ENCODE measurements at regions not wholly inside any gene's neighbourhood (a gene's known extent, or its start where the extent isn't known, plus 50 kb on each side); places are given as distances from the start of the nearest gene placed in this dataset.

- DNase-seq (ENCODE audit: low read depth): no peak
- no peak overlapping the region for H3K4me3 ChIP-seq (ENCODE audit: low read depth, low read length)
Measured at GRCh38 chr5:124868676-124869075, 122.2 kb upstream of the ZNF608 start.

GRCh38 chr5:124869426-124870033 is 123.1 kb upstream of the ZNF608 start:
- H3K4me3 ChIP-seq (ENCODE audit: low read depth, low read length): no peak overlapping the region
- no peak for DNase-seq (ENCODE audit: low read depth)

GRCh38 chr5:124870070-124870469 is 123.6 kb upstream of the ZNF608 start:
- no peak overlapping the region for H3K4me3 ChIP-seq (ENCODE audit: low read depth, low read length)
- DNase-seq (ENCODE audit: low read depth): no peak

- no peak overlapping the region for H3K4me3 ChIP-seq (ENCODE audit: low read depth, low read length)
- no peak for DNase-seq (ENCODE audit: low read depth)
Measured at GRCh38 chr5:124871303-124871702, 124.9 kb upstream of the ZNF608 start.

- H3K4me3 ChIP-seq (ENCODE audit: low read depth, low read length): no peak overlapping the region
- DNase-seq (ENCODE audit: low read depth): no peak
Measured at GRCh38 chr5:124872086-124872485, 125.6 kb upstream of the ZNF608 start.

GRCh38 chr5:124872615-124873014 is 126.2 kb upstream of the ZNF608 start:
- no peak for DNase-seq (ENCODE audit: low read depth)
- no peak overlapping the region for H3K4me3 ChIP-seq (ENCODE audit: low read depth, low read length)

GRCh38 chr5:124873188-124873587 is 126.7 kb upstream of the ZNF608 start:
- H3K4me3 ChIP-seq (ENCODE audit: low read depth, low read length): no peak overlapping the region
- no peak for DNase-seq (ENCODE audit: low read depth)

GRCh38 chr5:124873713-124874112 is 127.3 kb upstream of the ZNF608 start:
- no peak for DNase-seq (ENCODE audit: low read depth)
- H3K4me3 ChIP-seq (ENCODE audit: low read depth, low read length): no peak overlapping the region

- no peak for DNase-seq (ENCODE audit: low read depth)
- no peak overlapping the region for H3K4me3 ChIP-seq (ENCODE audit: low read depth, low read length)
Measured at GRCh38 chr5:124876566-124876965, 130.1 kb upstream of the ZNF608 start.

- no peak for DNase-seq (ENCODE audit: low read depth)
- no peak overlapping the region for H3K4me3 ChIP-seq (ENCODE audit: low read depth, low read length)
Measured at GRCh38 chr5:124876983-124877382, 130.5 kb upstream of the ZNF608 start.

GRCh38 chr5:124877501-124878146 is 131.2 kb upstream of the ZNF608 start:
- no peak overlapping the region for H3K4me3 ChIP-seq (ENCODE audit: low read depth, low read length)
- no peak for DNase-seq (ENCODE audit: low read depth)

GRCh38 chr5:124878583-124879342 is 132.3 kb upstream of the ZNF608 start:
- DNase-seq (ENCODE audit: low read depth): no peak
- H3K4me3 ChIP-seq (ENCODE audit: low read depth, low read length): no peak overlapping the region

GRCh38 chr5:124880903-124881697 is 134.7 kb upstream of the ZNF608 start:
- DNase-seq (ENCODE audit: low read depth): no peak
- H3K4me3 ChIP-seq (ENCODE audit: low read depth, low read length): no peak overlapping the region

- no peak for DNase-seq (ENCODE audit: low read depth)
- H3K4me3 ChIP-seq (ENCODE audit: low read depth, low read length): no peak overlapping the region
Measured at GRCh38 chr5:124883681-124884080, 137.2 kb upstream of the ZNF608 start.

GRCh38 chr5:124884114-124884513 is 137.7 kb upstream of the ZNF608 start:
- no peak overlapping the region for H3K4me3 ChIP-seq (ENCODE audit: low read depth, low read length)
- no peak for DNase-seq (ENCODE audit: low read depth)

- no peak overlapping the region for H3K4me3 ChIP-seq (ENCODE audit: low read depth, low read length)
Measured at GRCh38 chr5:124885490-124885889, 139.1 kb upstream of the ZNF608 start.

GRCh38 chr5:124887223-124887622 is 140.8 kb upstream of the ZNF608 start:
- H3K4me3 ChIP-seq (ENCODE audit: low read depth, low read length): no peak overlapping the region
- DNase-seq (ENCODE audit: low read depth): no peak

More at GRCh38 chr5:124885490-124885889, 139.1 kb upstream of the ZNF608 start:
- DNase-seq (ENCODE audit: low read depth): no peak

GRCh38 chr5:124888050-124888506 is 141.6 kb upstream of the ZNF608 start:
- no peak overlapping the region for H3K4me3 ChIP-seq (ENCODE audit: low read depth, low read length)
- no peak for DNase-seq (ENCODE audit: low read depth)

- DNase-seq (ENCODE audit: low read depth): no peak
- H3K4me3 ChIP-seq (ENCODE audit: low read depth, low read length): no peak overlapping the region
Measured at GRCh38 chr5:124888622-124889485, 142.4 kb upstream of the ZNF608 start.

Data from skeletal muscle cell (primary cell).